IPS DF 6.9 (cell line): ENCODE measurements at regions not wholly inside any gene's neighbourhood (a gene's known extent, or its start where the extent isn't known, plus 50 kb on each side); places are given as distances from the start of the nearest gene placed in this dataset.
"Not testable (repeated sequence)": the region's sequence is repeated elsewhere in the genome, so short reads cannot be mapped to it uniquely, and the experiment has no call there.

Experiments used
- DNase-seq: peaks from one replicate; pipeline ENCODE4 v3.0.0-alpha.2; 2013; ENCODE audit warnings: low read depth, low spot score
- H3K27ac ChIP-seq: one replicate; pipeline ENCODE4 v1.5.1; 2013; ENCODE audit warnings: low read length, control low read depth
- H3K27me3 ChIP-seq: 2 replicates; pipeline ENCODE4 v1.6.1; 2013; ENCODE audit warnings: mild to moderate bottlenecking, low read length; ENCODE audit not compliant: control insufficient read depth, insufficient read depth
- H3K36me3 ChIP-seq: 2 replicates; pipeline ENCODE4 v1.6.1; 2013; ENCODE audit warnings: low read length; ENCODE audit not compliant: control insufficient read depth, insufficient read depth
- H3K4me1 ChIP-seq: 2 replicates; pipeline ENCODE4 v1.6.1; 2013; ENCODE audit warnings: low read length; ENCODE audit not compliant: control insufficient read depth, insufficient read depth
- H3K4me3 ChIP-seq: 2 replicates; pipeline ENCODE4 v1.5.1; 2013; ENCODE audit warnings: mild to moderate bottlenecking, low read length
- H3K9me3 ChIP-seq: 2 replicates; pipeline ENCODE4 v1.6.1; 2013; ENCODE audit warnings: low read length, inconsistent platforms; ENCODE audit not compliant: control insufficient read depth, insufficient read depth
- WGBS: extraction: QIAGEN DNeasy Blood & Tissue Kit; methylation state at CpG from one replicate; pipeline ENCODE4 v1.1.7; 2013; ENCODE audit warnings: mixed read lengths, missing lambda C conversion rate; ENCODE audit not compliant: insufficient read length, insufficient coverage; 5-methylcytosine and 5-hydroxymethylcytosine counted together

- Histone ChIP-seq H3K27ac (no peak overlapping the region), H3K4me1 (no peaks in the 10 kb centered on the region), H3K4me3 (no peak overlapping the region), H3K27me3 (no peaks in the 10 kb centered on the region), H3K9me3 (no peaks in the 10 kb centered on the region), H3K36me3 (no peaks in the 10 kb centered on the region)
- WGBS: no CpG with 5 or more reads among the region's 2 CpGs
- no peak for DNase-seq
Measured at GRCh38 chr18:51248685-51249084, 51.2 kb upstream of the MEX3C start.

- no peak for DNase-seq
- H3K9me3 ChIP-seq: no peaks in the 10 kb centered on the region
- H3K4me3 ChIP-seq: no peak overlapping the region
- no CpG with 5 or more reads among the region's 4 CpGs for WGBS
- no peaks in the 10 kb centered on the region for H3K27me3 ChIP-seq
- H3K36me3 ChIP-seq: no peaks in the 10 kb centered on the region
- no peaks in the 10 kb centered on the region for H3K4me1 ChIP-seq
- no peak overlapping the region for H3K27ac ChIP-seq
Measured at GRCh38 chr18:51250006-51250405, 52.5 kb upstream of the MEX3C start.

- Histone ChIP-seq H3K27ac (no peak overlapping the region), H3K9me3 (no peaks in the 10 kb centered on the region), H3K36me3 (no peaks in the 10 kb centered on the region), H3K4me3 (no peak overlapping the region), H3K27me3 (no peaks in the 10 kb centered on the region), H3K4me1 (no peaks in the 10 kb centered on the region)
- no CpG with 5 or more reads among the region's 3 CpGs for WGBS
- no peak for DNase-seq
Measured at GRCh38 chr18:51250458-51251024, 53.1 kb upstream of the MEX3C start.

GRCh38 chr18:51251625-51252024 lies 54.1 kb upstream of the MEX3C start:
- Histone ChIP-seq H3K9me3 (no peaks in the 10 kb centered on the region), H3K36me3 (no peaks in the 10 kb centered on the region), H3K4me1 (no peaks in the 10 kb centered on the region), H3K4me3 (no peak overlapping the region), H3K27me3 (no peaks in the 10 kb centered on the region), H3K27ac (no peak overlapping the region)
- DNase-seq: no peak

- no peak overlapping the region for H3K27ac ChIP-seq
- no peak overlapping the region for H3K4me3 ChIP-seq
- WGBS: no CpG with 5 or more reads among the region's 4 CpGs
- no peak for DNase-seq
- no peaks in the 10 kb centered on the region for H3K9me3 ChIP-seq
- no peaks in the 10 kb centered on the region for H3K4me1 ChIP-seq
- H3K36me3 ChIP-seq: no peaks in the 10 kb centered on the region
- H3K27me3 ChIP-seq: no peaks in the 10 kb centered on the region
Measured at GRCh38 chr18:51253476-51253875, 56.0 kb upstream of the MEX3C start.

GRCh38 chr18:51255693-51256092 lies 58.2 kb upstream of the MEX3C start:
- no peaks in the 10 kb centered on the region for H3K36me3 ChIP-seq
- no peak overlapping the region for H3K27ac ChIP-seq
- H3K27me3 ChIP-seq: no peaks in the 10 kb centered on the region
- H3K4me1 ChIP-seq: no peaks in the 10 kb centered on the region
- no peaks in the 10 kb centered on the region for H3K9me3 ChIP-seq
- H3K4me3 ChIP-seq: no peak overlapping the region
- no peak for DNase-seq
- WGBS: no CpG with 5 or more reads among the region's 3 CpGs

GRCh38 chr18:51257150-51257549 lies 59.7 kb upstream of the MEX3C start:
- no peaks in the 10 kb centered on the region for H3K4me1 ChIP-seq
- no peak overlapping the region for H3K27ac ChIP-seq
- no peak for DNase-seq
- no peaks in the 10 kb centered on the region for H3K9me3 ChIP-seq
- H3K36me3 ChIP-seq: no peaks in the 10 kb centered on the region
- no peak overlapping the region for H3K4me3 ChIP-seq
- WGBS: no CpG with 5 or more reads among the region's 4 CpGs
- no peaks in the 10 kb centered on the region for H3K27me3 ChIP-seq

GRCh38 chr18:51260118-51260517 lies 62.6 kb upstream of the MEX3C start:
- no CpG with 5 or more reads among the region's 2 CpGs for WGBS
- DNase-seq: no peak
- H3K27me3 ChIP-seq: no peaks in the 10 kb centered on the region
- H3K27ac ChIP-seq: no peak overlapping the region
- no peaks in the 10 kb centered on the region for H3K9me3 ChIP-seq
- H3K36me3 ChIP-seq: no peaks in the 10 kb centered on the region
- no peak overlapping the region for H3K4me3 ChIP-seq
- no peaks in the 10 kb centered on the region for H3K4me1 ChIP-seq

- H3K27me3 ChIP-seq, H3K4me1 ChIP-seq, H3K36me3 ChIP-seq, DNase-seq, H3K27ac ChIP-seq, H3K4me3 ChIP-seq, H3K9me3 ChIP-seq: not testable (repeated sequence)
- WGBS: no CpG with 5 or more reads among the region's 4 CpGs
Measured at GRCh38 chr18:51266077-51266476, 68.6 kb upstream of the MEX3C start.

GRCh38 chr18:51266773-51267172 lies 69.3 kb upstream of the MEX3C start:
- DNase-seq: no peak
- no peaks in the 10 kb centered on the region for H3K36me3 ChIP-seq
- no peaks in the 10 kb centered on the region for H3K27me3 ChIP-seq
- no peak overlapping the region for H3K27ac ChIP-seq
- no CpG with 5 or more reads among the region's 4 CpGs for WGBS
- H3K9me3 ChIP-seq: no peaks in the 10 kb centered on the region
- H3K4me3 ChIP-seq: no peak overlapping the region
- no peaks in the 10 kb centered on the region for H3K4me1 ChIP-seq

GRCh38 chr18:51273437-51273836 lies 76.0 kb upstream of the MEX3C start:
- DNase-seq: no peak
- Histone ChIP-seq H3K27me3 (no peaks in the 10 kb centered on the region), H3K9me3 (no peaks in the 10 kb centered on the region), H3K4me3 (no peak overlapping the region), H3K4me1 (peaks cover 3% of the 10 kb centered on the region; the same call in 1 of the 2 replicates), H3K27ac (no peak overlapping the region), H3K36me3 (no peaks in the 10 kb centered on the region)
